Effector memory CD8-positive, alpha-beta T cell (primary cell): ENCODE measurements at regions not wholly inside any gene's neighbourhood (a gene's known extent, or its start where the extent isn't known, plus 50 kb on each side); places are given as distances from the start of the nearest gene placed in this dataset.

Experiments
- ATAC-seq: fragments of 150-1000 bp; cut with Tn5 transposase; replicated peaks from 2 replicates; pipeline ENCODE4 v1.10.0; 2021; ENCODE audit warnings: mild to moderate bottlenecking, moderate library complexity
- DNase-seq, 3 experiments: peaks; one replicate each; pipeline ENCODE4 v3.0.0; 2021
- H3K27ac Mint-ChIP-seq, 2 donors: one replicate each; pipeline ENCODE4 v1.8.0; 2022; ENCODE audit warnings: mild to moderate bottlenecking in 2 of 2, mixed read lengths in 2 of 2, moderate library complexity in 2 of 2
- H3K27me3 Mint-ChIP-seq, 2 donors: one replicate each; pipeline ENCODE4 v1.8.0; 2022; ENCODE audit warnings: mixed read lengths in 2 of 2
- H3K36me3 Mint-ChIP-seq: one replicate; pipeline ENCODE4 v1.8.0; 2022; ENCODE audit warnings: mild to moderate bottlenecking, moderate library complexity, mixed read lengths; ENCODE audit not compliant: insufficient read depth
- H3K4me1 Mint-ChIP-seq, 2 donors: one replicate each; pipeline ENCODE4 v1.8.0; 2022; ENCODE audit warnings: low read depth in 2 of 2, mixed read lengths in 2 of 2
- H3K4me3 Mint-ChIP-seq, 2 donors: one replicate each; pipeline ENCODE4 v1.8.0; 2022; ENCODE audit warnings: mild to moderate bottlenecking in 2 of 2, mixed read lengths in 2 of 2, moderate library complexity in 2 of 2
- H3K9me3 Mint-ChIP-seq, 2 donors: one replicate each; pipeline ENCODE4 v1.8.0; 2022; ENCODE audit warnings: mixed read lengths in 2 of 2

DNA sequence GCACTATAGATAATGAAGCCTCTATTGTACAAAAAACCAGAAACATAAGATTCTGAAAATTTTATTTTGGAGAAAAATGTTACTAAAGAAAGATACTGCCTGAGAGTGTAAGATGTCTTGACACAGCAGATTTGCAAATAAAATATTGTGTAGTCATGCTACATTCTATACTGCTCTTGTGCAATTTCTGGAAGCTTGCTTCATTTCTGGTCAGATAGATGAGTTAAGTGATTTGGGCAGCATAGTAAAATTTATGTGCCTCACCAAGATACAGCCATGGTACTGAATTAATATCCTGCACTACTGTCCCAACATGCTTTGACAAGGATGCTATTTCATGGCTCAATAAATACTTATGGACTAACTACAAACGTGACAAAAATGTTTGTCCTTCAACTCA lies 55.1 kb upstream of the STARD13 start:
- no peak for ATAC-seq
- H3K27me3 Mint-ChIP-seq: peaks cover 0 to 5% of the 10 kb centered on the region in 2 donors
- no peaks in the 10 kb centered on the region for H3K9me3 Mint-ChIP-seq
- no peaks in the 10 kb centered on the region for H3K36me3 Mint-ChIP-seq
- no peak for DNase-seq
- no peaks in the 10 kb centered on the region for H3K4me1 Mint-ChIP-seq
- H3K27ac Mint-ChIP-seq: no peak overlapping the region
- H3K4me3 Mint-ChIP-seq: no peak overlapping the region

DNA sequence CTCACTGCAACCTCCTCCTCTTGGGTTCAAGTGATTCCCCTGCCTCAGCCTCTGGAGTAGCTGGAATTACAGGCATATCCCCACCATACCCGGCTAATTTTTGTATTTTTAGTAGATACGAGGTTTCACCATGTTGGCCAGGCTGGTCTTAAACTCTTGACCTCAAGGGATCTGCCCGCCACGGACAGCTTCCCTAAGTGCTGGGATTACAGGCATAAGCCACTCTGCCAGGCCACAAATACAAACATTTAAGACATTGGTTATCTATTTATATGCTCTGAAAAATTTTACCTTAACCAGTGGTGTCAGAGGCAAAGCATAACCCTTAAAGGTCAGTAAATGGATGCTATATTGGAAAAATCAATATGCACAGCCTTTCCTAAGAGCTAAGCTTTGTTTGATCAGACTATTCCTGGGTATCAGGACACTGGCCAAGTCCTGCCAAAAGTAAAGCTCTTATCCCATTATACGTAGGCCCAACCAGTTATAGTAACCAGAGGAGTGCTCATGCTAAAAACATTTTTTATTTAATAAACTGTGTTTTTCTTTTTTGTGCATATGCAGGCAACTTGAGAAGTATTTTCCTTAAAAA lies 56.4 kb upstream of the STARD13 start:
- no peaks in the 10 kb centered on the region for H3K9me3 Mint-ChIP-seq
- H3K4me3 Mint-ChIP-seq: no peak overlapping the region
- H3K27me3 Mint-ChIP-seq: peaks cover 0 to 5% of the 10 kb centered on the region in 2 donors
- no peaks in the 10 kb centered on the region for H3K36me3 Mint-ChIP-seq
- no peak for ATAC-seq
- no peak overlapping the region for H3K27ac Mint-ChIP-seq
- DNase-seq: no peak
- H3K4me1 Mint-ChIP-seq: no peaks in the 10 kb centered on the region

- DNase-seq (no peak), ATAC-seq (no peak)
- Mint-ChIP-seq H3K4me3 (no peak overlapping the region), H3K4me1 (peaks cover 0 to 3% of the 10 kb centered on the region in 2 donors), H3K27me3 (peaks cover 22 to 28% of the 10 kb centered on the region in 2 donors), H3K9me3 (no peaks in the 10 kb centered on the region), H3K27ac (no peak overlapping the region), H3K36me3 (no peaks in the 10 kb centered on the region)
These were observed 60.3 kb upstream of the STARD13 start for GRCh38 chr13:33345842-33346241.

GRCh38 chr13:33347861-33348260 lies 62.3 kb upstream of the STARD13 start:
- Mint-ChIP-seq H3K4me3 (no peak overlapping the region), H3K36me3 (no peaks in the 10 kb centered on the region), H3K27ac (no peak overlapping the region), H3K27me3 (peaks cover 34 to 42% of the 10 kb centered on the region in 2 donors), H3K9me3 (no peaks in the 10 kb centered on the region), H3K4me1 (peaks cover 0 to 4% of the 10 kb centered on the region in 2 donors)
- no peak for ATAC-seq
- DNase-seq: no peak

GRCh38 chr13:33348366-33348765 lies 62.8 kb upstream of the STARD13 start:
- no peak for DNase-seq
- no peaks in the 10 kb centered on the region for H3K9me3 Mint-ChIP-seq
- peaks cover 39 to 47% of the 10 kb centered on the region in 2 donors for H3K27me3 Mint-ChIP-seq
- no peaks in the 10 kb centered on the region for H3K36me3 Mint-ChIP-seq
- no peak for ATAC-seq
- H3K4me3 Mint-ChIP-seq: no peak overlapping the region
- no peak overlapping the region for H3K27ac Mint-ChIP-seq
- H3K4me1 Mint-ChIP-seq: peaks cover 0 to 4% of the 10 kb centered on the region in 2 donors

DNA sequence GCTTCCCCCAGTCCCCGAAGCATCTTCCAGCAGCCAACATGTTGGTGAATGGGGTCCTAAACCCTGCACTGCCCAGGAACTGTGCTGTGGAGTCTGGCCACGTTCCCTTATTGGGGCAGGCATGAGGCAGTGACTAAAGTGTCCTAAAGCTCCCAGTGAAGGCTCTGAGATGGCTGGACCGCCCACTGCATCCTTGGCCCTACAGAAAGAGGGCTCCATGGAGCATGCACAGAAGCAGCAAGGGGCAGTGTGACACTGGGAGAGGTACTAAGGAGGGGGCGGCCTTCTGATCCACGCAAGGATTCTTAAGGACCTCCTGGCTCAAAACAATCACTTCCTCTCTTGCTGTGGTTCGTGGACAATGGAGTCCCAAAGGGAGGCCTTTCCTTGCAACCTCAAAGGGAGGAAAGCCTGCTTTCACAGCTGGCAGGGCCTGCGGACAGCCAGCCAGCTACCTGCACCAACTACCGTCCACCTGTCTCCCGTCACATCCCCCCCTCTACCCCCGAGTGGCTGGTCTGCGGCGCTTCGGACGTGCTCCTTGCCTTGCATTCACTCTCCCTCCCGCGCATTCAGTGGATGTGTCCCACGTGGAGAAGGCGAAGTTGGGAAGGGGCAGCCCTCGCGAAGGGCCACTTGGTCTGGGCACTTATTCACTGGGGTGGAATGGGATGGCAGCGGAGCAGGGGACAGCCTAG lies 63.9 kb upstream of the STARD13 start:
- Mint-ChIP-seq H3K9me3 (no peaks in the 10 kb centered on the region), H3K4me3 (no peak overlapping the region), H3K27ac (no peak overlapping the region), H3K4me1 (peaks cover 0 to 4% of the 10 kb centered on the region in 2 donors), H3K36me3 (no peaks in the 10 kb centered on the region), H3K27me3 (peaks cover 45 to 58% of the 10 kb centered on the region in 2 donors)
- DNase-seq: no peak
- ATAC-seq: no peak

DNA sequence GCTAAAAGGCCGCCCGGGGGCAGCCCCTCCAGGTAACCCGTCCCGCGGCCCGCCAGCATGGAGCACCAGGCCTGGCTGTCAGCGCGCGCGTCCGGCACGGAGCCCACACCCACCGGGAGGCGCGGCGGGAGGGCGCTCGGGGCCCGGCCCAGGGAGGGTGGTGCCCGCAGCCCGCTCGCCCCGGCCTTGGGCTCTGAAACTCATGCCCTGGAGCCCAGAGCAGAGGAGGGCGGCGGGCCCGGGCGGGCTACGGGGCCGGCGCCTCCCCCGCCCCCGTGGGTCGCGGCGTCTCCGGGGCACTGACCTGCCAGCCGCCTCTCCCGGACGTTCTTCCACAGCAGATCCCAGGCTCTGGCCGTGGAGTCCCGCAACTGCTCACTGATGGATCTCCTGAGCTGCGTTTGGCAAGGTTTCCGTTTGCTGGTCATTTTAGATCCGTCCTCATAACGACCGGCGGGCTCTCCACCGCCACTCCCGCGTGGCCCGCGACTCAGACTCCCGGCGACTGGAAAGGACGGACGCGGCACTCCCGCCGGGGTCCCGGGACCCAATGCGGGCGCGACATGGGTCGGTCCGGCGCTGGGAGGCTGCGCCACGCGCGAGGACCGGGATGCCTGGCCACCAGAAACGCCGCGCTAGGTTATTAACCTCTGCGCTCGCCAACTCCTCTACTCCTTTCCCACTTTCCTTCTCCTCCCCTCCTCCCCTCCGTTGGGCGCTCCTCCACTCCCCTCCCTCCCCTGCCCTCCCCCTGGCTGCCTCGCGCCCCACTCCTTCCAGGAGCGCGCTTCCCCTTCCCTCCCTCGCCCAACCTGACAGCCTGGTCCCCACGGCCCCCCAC lies 64.7 kb upstream of the STARD13 start:
- Mint-ChIP-seq H3K4me3 (no peak overlapping the region), H3K36me3 (no peaks in the 10 kb centered on the region), H3K27me3 (peaks cover 48 to 65% of the 10 kb centered on the region in 2 donors), H3K4me1 (peaks cover 0 to 4% of the 10 kb centered on the region in 2 donors), H3K9me3 (no peaks in the 10 kb centered on the region), H3K27ac (no peak overlapping the region)
- ATAC-seq: no peak
- DNase-seq: no peak

DNA sequence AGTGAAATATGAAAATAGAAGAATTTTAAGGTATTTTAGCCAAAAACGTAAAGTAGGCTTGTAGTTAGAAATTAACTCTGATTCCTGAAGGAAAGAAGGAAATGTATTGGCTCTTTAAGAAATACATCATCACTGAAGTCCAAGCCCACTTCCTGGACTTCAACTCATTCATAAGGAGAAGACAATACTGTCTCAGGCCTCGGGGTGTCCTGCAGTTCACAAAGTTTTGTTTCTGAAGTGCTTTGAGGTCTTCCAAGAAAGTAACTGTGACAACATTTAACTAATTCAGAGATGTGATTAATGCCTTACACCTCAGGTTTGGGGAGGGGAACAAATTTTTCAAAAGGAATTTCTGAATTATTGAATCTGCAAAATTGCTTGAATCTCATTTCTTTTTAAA lies 65.8 kb upstream of the STARD13 start:
- no peak overlapping the region for H3K27ac Mint-ChIP-seq
- H3K36me3 Mint-ChIP-seq: no peaks in the 10 kb centered on the region
- ATAC-seq (no peak), DNase-seq (no peak)
- no peaks in the 10 kb centered on the region for H3K9me3 Mint-ChIP-seq
- H3K27me3 Mint-ChIP-seq: peaks cover 52 to 77% of the 10 kb centered on the region in 2 donors
- H3K4me1 Mint-ChIP-seq: peaks cover 0 to 4% of the 10 kb centered on the region in 2 donors
- no peak overlapping the region for H3K4me3 Mint-ChIP-seq

DNA sequence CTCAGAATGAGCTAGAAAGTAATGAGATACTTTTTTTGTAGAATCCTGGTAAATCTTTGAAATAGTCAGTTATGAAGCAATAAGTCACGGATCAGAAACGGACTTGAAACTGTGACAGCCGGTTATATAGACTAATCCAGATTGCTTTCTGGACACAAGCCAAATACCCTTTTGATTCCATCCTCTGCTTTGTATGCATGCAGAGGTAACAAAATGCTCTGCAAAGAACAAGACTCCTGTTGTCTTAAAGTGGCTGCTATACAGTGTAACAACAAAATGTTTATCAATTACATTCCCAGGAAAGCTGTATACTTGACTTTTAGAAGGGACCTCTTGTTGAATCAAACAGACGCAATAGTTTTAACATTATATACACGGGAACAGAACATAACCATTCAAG lies 66.5 kb upstream of the STARD13 start:
- Mint-ChIP-seq H3K27me3 (peaks cover 53 to 84% of the 10 kb centered on the region in 2 donors), H3K27ac (no peak overlapping the region), H3K4me3 (no peak overlapping the region), H3K36me3 (no peaks in the 10 kb centered on the region), H3K9me3 (no peaks in the 10 kb centered on the region), H3K4me1 (peaks cover 0 to 4% of the 10 kb centered on the region in 2 donors)
- DNase-seq (no peak), ATAC-seq (no peak)

DNA sequence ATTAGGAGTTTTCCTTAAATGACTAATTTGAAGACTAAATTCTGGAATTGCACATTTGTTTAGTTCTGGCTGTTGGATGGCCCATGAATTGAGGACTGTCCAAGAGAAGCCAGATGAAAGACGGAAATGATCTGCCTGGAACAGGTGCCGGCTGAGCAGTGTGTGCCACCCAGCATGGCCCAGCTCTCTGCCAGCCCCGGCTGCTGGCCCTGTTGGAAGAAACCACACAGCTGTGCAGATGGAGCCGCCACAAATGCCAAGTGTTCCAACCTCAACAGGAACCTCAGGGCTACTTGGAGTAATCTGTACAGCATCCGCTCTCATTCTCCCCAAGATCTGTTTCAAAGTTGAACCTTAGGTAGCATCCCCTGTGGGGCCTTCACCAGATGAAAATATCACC lies 67.0 kb upstream of the STARD13 start:
- no peaks in the 10 kb centered on the region for H3K36me3 Mint-ChIP-seq
- peaks cover 57 to 87% of the 10 kb centered on the region in 2 donors for H3K27me3 Mint-ChIP-seq
- no peak for DNase-seq

GRCh38 chr13:33353210-33353609 lies 67.7 kb upstream of the STARD13 start:
- H3K4me3 Mint-ChIP-seq: no peak overlapping the region
- DNase-seq (no peak), ATAC-seq (peak; percentile 27)

More for the DNA sequence above, 67.0 kb upstream of the STARD13 start:
- H3K4me1 Mint-ChIP-seq: peaks cover 0 to 4% of the 10 kb centered on the region in 2 donors
- H3K4me3 Mint-ChIP-seq: no peak overlapping the region
- H3K27ac Mint-ChIP-seq: no peak overlapping the region
- ATAC-seq: no peak
- no peaks in the 10 kb centered on the region for H3K9me3 Mint-ChIP-seq

GRCh38 chr13:33353646-33354045 lies 68.1 kb upstream of the STARD13 start:
- peaks cover 0 to 4% of the 10 kb centered on the region in 2 donors for H3K4me1 Mint-ChIP-seq
- no peaks in the 10 kb centered on the region for H3K36me3 Mint-ChIP-seq
- peaks cover 57 to 78% of the 10 kb centered on the region in 2 donors for H3K27me3 Mint-ChIP-seq
- no peaks in the 10 kb centered on the region for H3K9me3 Mint-ChIP-seq
- H3K4me3 Mint-ChIP-seq: no peak overlapping the region
- ATAC-seq (no peak), DNase-seq (no peak)
- H3K27ac Mint-ChIP-seq: no peak overlapping the region

More at GRCh38 chr13:33353210-33353609, 67.7 kb upstream of the STARD13 start:
- no peaks in the 10 kb centered on the region for H3K36me3 Mint-ChIP-seq
- H3K27ac Mint-ChIP-seq: no peak overlapping the region
- H3K4me1 Mint-ChIP-seq: peaks cover 0 to 4% of the 10 kb centered on the region in 2 donors
- no peaks in the 10 kb centered on the region for H3K9me3 Mint-ChIP-seq
- peaks cover 57 to 83% of the 10 kb centered on the region in 2 donors for H3K27me3 Mint-ChIP-seq

- no peaks in the 10 kb centered on the region for H3K9me3 Mint-ChIP-seq
- ATAC-seq (no peak), DNase-seq (no peak)
- H3K4me1 Mint-ChIP-seq: peaks cover 0 to 4% of the 10 kb centered on the region in 2 donors
- H3K4me3 Mint-ChIP-seq: no peak overlapping the region
- H3K27me3 Mint-ChIP-seq: peaks cover 45 to 64% of the 10 kb centered on the region in 2 donors
- H3K27ac Mint-ChIP-seq: no peak overlapping the region
- H3K36me3 Mint-ChIP-seq: no peaks in the 10 kb centered on the region
These were observed 69.8 kb upstream of the STARD13 start for GRCh38 chr13:33355201-33355895.
